Lung microvascular endothelial cell (primary cell): ENCODE measurements at regions not wholly inside any gene's neighbourhood (a gene's known extent, or its start where the extent isn't known, plus 50 kb on each side); places are given as distances from the start of the nearest gene placed in this dataset.

Experiments used
- DNase-seq, 2 donors: peaks; one replicate each; pipeline versions ENCODE4 v3.0.0 to v3.0.0-alpha.2; 2010; ENCODE audit warnings: low read depth in 2 of 2

DNA sequence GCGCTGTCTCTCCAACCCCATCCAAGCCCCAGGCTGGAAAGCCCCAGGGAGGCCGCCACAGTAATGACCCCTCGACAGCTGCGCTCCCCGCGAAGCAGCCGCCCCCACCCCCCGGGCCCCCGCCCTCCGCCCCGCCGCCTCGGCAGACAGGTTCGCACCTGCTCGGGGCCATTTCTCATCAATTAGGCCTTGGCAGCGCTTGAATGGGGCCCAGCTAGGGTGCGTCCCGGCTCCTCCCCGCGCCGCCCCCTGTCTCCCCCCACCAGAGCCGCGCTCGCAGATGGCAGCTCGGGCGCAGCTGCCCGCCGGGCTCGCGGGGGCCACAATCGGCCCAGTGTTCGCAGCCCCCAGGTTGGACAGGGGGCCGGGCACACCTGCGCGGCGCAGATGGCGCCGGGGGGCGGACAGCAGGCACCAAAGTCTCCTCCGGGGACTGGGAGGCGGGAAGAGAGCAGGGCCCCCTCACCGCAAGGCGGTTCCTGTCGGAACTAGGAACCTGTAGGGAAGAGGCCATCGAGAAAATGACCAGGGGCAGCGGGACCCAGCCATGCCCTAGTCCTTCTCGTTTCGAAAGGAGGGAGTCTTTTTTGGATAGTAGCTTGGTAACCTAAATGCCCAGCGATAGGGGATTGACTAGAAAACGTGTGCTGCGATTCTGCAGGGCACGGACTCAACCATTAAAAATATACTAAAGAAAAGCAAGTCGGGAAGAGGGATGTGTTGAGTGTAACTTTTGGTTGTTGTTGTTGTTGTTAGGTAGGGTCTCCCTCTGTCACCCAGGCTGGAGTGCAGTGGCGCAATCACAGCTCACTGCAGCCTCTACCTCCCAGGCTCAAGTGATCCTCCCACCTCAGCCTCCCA, 83.2 kb upstream of the EYA2 start:
- DNase-seq = no peak

DNA sequence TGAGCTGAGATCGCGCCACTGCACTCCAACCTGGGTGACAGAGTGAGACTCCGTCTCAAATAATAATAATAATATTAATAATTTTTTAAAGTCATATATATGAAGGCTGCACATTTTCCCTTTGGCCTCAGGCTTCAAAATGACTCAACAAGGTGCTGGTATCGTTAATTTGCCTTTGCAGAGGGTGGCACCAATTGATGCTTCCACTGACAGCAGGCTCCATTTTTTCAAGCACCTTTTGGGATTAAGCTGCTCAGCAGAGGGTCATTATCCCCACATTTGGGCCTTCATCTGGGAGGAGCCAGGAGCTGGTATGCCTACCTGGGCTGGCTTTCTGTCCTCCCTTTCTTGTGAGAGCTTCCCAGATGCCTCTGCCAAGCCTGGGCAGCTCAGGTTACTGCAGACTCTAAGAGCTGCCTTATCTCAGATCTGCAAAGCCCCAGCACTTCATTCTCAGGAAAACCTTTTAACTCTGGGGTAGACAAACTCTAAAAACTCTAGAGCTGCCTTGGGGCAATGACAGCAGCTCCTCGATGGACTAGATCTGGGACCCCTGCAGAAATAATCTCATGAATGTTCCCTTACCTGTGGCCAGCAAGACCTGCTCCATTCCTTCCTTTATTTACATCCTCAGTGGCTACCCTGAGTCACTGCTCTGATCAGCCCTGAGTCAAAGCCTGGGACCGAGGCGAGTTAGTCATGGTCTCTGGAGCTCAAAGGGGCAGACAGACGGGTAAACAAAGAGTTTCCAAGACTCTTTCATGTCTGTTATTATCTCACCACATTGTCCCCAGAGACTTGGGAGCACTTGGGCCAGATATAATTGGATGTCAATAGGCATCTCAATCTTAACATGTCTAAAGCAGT, 80.0 kb upstream of the EYA2 start:
- peak in 1 of 2 donors; percentile 49 for DNase-seq

DNA sequence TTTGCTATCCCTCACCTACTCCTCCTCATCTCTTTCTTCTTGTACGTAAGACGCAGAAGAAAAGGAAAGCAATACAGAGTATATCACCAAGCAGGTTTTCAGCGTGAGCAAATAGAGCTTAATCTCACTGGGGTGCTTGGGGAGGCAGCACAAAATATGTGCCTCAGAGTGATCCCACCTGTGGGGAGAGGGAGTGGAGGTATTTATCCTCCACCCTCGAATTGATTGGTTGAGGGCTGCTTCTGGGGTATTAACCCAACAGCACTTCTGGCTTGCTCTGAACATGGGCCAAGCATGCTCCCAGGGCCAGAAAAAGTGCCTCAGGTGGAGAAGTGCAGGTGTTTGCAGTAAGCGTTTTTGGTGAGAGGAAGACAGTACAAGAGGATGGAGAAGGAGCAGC, 78.5 kb upstream of the EYA2 start:
- DNase-seq = no peak

DNA sequence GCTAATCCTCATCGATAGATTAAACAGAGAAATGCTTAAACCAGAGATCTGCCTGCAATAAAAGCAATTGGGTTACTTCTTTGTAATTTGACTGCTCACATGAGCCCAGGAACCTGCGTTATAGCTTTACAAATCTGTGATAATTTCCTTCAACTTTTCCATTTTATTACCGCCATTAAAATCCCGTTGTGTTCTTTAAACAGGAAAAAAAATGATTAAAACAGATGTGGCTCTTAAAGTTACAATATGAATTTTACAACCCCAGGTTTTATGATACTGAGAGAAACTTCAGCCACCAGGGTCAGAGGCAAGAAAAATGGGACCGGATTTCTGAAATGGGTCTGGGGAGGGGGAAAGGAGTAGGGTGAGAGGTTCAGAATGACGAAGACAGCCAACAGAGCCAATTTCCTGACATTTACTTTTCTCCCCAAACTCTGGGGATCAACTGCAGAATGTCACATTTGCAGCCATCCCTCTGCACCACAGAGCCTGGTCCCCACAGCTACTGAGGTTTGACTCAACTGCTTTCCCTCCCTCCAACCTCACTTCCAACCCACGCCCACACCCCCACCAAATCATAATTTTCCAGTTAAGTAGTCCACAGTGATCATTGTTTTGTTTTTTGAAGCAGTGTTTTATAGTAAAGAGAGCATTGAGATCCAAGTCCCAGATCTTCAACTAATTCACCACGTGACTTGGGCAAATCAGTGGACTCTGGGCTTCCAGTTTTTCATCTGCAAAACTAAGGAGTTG, 77.6 kb upstream of the EYA2 start:
- DNase-seq = no peak

DNA sequence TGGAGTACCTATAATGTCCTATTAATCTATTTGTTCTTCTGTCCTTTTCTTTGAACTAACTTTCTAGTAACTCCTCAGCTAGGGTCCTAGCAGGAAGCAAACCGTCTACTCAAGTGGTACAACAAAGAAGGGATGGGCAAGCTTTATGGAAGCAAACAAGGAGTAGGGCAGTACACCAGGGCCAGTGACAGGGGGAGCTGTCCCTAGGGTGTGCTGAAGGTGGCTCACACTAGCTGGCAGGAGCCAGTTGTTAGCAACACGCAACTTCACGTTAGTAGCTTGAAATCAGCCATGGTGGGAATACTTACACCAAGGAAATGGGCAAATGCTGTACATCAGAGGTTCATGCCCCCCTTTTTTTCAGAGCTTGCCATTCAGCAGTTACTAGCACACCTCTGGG, 74.0 kb upstream of the EYA2 start:
- no peak for DNase-seq

DNA sequence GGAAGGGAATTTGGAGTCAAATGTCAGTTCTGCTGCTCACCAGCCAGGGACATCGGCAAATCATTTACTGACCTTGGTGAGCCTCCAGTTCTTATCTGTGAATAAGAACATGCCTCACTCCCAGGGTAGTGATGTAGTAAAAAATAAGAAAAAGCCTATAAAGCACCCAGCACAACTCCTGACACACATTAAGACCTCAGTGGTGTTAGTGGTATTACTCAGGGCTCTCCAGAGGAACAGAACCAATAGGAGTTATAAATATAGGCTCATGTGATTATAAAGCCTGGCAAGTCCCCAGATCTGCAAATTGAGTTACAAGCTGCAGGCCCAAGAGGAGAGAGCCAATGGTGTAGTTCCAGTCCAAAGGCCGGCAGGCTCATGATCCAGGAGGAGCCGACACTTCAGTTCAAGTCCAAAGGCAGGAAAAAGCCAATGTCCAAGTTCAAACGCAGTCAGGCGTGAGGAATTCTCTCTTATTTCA, 71.3 kb upstream of the EYA2 start:
- DNase-seq = no peak

DNA sequence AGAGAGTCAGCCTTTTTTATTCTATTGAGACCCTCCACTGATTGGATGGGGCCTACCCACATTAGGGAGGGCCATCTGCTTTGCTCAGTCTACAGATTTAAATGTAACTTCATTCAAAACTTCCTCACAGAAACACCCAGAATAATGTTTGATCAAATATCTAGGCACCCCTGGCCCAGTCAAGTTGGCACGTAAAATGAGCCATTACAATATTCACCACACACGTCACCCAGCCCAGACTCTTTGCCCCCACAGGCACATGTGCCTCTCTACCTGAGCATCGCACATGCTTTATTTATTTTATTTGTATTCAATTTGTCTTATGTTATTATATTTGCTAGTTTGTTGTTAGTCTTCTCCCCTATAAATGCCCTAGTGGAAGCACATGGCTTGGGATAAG, 70.9 kb upstream of the EYA2 start:
- DNase-seq = no peak

DNA sequence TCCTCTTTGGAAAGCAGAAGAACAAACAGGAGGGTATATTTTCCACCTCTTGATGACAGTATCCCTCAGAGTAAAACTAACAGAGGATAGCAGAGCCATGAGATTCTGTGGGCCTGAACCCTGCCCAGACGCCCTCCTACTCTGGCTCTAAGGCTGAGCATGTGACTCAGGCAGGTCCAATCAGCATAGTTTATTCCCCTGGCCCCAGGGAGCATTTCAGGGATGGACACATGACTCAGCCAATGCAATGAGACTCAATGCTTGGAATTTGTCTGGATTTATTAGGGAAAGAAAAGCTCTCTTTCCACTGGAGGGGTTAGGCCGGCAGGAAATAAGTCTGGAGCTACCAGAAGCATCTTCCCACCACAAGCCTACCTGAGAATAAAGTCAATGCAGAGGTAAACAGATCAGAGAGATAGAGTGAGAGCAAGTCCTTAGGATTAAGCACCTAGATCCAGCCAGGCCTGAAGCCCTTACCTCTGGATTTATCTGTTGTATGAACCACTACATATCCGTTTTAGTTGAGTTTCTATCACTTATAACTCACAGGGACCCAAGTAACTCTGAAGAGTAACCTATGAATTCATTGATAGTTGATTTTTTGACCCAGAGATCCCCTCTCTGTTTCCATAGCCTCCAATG, 68.2 kb upstream of the EYA2 start:
- DNase-seq = no peak

DNA sequence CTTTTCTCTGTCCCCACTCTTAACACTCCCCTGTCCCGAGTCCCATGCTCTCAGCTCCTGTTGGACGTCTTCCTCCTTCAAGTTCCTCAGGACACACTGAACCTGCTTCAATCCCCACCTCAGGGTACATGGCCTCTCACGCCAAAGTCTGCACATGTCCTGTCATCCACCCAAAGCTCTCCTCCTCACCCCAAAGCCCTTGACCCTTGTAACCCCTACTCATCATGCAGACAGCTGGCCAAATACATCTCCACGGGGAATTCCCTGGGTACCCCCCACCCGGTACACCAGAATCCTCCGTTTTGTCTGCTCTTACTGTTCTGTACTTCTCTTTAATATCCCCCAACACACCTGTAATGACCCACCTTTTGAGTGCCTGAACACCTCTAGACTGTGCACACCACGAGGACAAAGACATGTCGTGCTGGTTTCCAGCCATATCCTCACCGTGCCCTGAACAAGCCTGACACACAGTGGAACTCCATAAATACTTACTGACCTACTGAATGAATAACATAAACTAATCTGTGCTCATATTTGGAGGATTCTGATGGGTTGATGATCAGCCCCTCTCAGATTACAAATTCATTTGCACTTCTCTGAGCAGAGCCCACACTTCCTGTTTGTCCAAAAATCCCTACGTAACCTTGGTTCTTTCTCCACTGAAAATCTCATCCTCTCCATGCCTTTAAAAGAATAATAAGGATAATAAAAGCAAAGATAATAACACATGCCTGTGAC, 66.8 kb upstream of the EYA2 start:
- DNase-seq = no peak

DNA sequence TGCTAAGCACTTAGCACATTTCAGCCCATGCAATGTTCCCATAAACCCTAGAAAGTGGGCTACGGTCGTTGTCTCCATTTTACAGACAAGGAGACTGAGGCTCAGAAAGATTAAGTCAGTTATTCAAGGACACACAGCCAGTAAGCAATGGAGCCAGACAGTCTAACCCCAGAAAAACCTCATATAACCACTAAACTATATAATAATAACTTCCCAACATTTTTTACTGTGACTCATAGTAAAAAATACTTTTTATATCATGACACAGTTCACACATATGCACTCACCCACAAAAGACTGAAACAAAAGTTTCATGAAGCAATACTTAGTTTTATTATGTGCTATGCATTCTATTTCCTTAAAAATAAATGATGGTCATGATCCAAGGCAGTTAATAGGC, 66.2 kb upstream of the EYA2 start:
- DNase-seq = no peak

DNA sequence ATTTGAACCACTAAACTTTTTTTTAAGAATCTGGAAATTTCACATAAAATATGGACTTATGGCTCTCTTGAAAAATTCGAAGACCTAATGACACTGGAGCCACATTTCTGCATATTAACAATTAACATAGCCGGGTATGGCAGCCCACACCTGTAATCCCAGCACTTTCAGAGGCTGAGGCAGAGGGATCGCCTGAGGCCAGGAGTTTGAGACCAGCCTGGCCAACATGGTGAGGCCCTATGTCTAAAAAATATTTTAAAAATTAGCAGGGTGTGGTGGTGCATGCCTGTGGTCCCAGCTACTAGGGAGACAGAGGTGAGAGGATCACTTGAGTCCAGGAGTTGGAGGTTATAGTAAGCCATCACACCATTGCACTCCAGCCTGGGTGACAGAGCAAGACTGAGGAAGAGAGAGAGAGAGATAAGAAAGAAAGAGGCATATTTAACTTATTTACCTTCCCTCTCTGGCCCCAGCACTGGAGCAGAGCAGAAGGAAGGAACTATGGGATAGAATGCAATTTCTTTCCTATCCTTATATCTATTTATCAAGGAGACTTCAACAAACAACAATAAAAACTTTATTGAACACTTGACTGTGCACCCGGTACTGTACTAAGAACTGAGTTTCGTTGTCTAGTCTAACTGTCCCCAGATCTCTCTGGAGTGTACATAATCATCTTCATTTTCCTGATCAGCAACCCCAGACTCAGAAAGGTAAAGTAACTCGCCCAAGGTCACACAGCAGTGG, 63.6 kb upstream of the EYA2 start:
- DNase-seq = no peak

DNA sequence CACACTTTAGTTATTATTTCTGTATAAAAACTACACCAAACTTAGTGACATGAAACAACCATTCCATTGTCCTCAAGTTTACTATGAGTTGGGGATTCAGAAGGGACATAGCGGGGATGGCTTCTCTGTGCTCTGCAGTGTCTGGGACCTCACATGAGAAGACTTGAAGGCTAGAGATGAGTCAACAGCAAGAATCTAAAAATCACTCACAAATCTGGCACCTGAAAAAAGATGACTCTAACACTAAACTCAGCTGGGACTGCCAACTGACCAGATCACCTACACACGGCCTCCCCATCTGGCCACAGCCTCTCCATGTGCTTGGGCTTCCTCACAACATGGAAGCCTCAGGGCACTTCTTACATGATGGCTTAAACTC, 63.0 kb upstream of the EYA2 start:
- no peak for DNase-seq

DNA sequence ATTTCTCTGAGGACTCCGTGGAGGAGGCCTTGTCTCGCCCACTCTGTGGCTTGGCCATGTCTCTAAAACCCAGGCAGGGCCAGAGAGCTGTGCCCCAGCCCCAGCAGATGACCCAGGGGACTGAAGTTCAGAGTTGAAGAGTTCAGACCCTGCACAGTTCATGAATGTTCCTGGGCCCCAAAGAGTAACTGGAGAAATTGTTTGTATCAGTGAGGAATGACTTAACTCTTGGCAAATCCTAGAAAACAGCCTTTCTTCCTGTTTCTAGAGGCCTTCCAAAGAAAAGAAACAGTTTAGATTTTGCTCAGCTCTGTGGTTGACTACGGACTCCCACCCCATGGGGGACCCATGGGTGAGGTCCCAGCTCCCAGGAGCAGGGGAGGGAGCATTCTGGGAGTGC, 62.1 kb upstream of the EYA2 start:
- DNase-seq = no peak

DNA sequence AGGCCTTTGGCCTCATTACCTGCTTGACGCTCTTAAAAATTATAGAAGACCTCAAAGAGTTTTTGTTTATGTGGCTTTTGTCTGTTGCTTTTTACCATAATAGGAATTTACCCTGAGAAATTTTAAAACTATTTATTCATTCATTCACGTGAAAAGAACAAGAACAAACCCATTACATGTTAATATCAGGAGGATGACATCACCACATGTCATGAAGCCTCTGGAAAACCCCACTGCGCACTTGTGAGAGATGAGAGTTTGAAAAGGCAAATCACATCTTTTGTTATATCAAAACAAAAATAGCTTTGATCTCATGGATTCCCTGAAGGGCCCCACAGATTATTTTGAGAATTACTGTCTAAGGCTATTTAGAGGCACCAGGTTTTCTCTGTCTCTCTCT, 61.3 kb upstream of the EYA2 start:
- DNase-seq = no peak

DNA sequence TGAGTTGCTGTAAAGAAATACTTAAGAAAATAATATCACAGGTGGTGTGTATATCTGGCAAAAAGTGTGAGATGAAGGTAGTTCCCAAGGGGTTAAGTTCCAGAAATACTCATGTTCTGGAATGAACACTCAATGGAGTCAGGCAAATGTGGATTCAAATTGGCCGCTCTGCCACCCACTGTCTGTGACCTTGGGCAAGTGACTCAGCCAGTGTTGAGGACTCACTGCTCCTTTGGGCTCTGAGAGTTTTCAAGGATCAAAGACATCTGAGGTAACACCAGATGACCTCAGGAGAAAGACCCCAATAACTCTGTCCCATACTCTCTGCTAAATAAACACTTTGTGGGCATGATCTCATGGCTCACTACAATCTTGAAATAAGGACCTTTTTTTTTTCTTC, 59.2 kb upstream of the EYA2 start:
- DNase-seq = no peak

DNA sequence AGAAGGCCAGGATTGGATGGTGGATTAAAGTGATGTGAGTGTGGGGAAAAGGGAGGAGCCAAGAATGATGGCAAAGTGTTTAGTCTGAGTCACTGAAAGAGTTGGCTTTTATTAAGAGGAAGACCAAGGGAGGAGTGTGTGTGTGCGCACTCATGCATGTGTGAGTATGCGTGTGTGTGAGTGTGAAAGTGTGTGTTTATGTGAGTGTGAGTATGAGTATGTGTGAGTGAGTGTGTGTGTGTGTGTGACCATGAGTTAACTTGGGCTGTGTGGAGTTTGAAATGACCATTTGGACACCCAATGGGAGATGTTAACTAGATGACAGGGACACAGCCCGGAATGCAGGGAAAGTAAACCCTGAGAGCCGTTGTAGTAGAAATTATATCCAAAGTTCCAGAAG, 57.6 kb upstream of the EYA2 start:
- DNase-seq = no peak

DNA sequence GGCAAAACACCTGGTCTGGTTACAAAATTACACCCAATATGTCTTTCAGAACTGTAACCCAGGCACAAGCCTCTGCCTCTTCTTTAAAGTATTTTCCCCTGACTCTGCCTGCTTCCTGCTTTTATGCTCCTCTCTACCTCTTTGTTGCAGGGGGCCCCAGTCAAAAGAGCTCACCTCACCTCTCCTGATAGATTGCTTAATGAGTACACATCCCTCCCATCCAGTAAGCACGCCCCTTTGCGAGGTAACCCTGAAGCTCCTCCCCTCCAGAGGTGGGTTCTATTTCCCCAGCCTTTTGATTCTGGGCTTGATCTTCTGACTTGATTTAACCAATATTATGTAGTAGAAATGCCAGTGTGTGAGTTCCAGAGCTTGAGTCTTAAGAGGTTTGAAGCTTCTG, 56.6 kb upstream of the EYA2 start:
- no peak for DNase-seq

DNA sequence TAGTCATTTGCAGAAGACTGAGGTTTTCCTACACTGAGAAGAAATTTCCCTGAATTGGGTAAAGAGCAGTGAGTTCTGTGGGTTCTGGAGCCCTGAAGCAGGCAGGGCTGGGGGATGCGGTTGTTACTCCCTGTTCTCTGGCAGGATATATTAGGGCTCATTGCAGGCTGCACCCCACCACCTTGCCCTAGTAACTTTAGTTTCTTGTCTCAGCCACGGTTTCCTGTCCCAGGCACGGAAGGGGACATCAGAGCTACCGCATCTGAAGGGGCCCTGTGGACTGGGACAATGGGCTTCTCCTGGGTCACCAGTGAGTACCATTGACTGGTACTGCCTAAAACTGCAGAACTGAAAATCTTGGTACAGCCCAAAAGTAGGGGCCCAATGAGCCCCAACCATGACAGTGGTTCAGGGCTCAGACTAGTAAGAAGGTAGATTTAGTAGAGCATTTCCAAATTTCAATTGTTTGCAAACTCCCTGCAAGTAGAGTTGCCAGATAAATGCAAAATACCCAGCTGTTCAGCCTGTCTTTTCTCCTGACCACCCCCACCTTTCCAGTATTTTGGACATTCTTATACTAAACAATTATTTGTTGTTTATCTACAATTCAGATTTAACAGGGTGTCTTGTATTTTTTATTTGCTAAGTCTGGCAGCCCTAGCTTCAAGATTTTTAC, 54.5 kb upstream of the EYA2 start:
- DNase-seq = no peak
